ENCODE measurements at regions not wholly inside any gene's neighbourhood (a gene's known extent, or its start where the extent isn't known, plus 50 kb on each side); places are given as distances from the start of the nearest gene placed in this dataset.

DNA sequence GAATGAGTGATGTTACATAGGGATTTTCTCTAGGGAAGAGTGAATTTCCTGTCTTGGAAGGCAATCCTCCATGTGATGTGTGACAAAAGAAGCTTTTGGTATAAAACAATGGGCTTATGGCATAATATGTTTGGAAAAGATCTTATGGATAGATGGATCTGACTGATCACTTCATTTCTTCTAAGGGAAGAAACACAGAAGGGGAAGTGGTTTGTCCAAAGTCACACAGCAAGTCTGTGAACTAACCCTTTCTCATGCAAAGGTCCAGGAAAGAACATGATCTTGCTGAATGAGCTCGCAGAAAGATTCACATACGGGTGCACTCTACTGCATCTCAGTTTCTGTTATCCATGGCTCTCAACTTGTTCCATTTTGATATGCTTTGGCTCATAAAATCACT, 575.9 kb upstream of the JAG1 start:
- no peak overlapping the region for H3K27ac ChIP-seq
- intact Hi-C loops (cut with micrococcal nuclease; ENCODE audit: unreplicated experiment): no loop called here
- no peak overlapping the region for H2AFZ ChIP-seq
- H3K4me2 ChIP-seq: no peak overlapping the region
- no peak for DNase-seq
- H3K9me2 ChIP-seq (ENCODE audit: insufficient read depth): peaks cover 5% of the 10 kb centered on the region; the same call in 1 of the 2 replicates
- no peaks in the 10 kb centered on the region for H3K4me1 ChIP-seq (replicated peaks; ENCODE audit: insufficient read depth)
- H3F3A ChIP-seq (ENCODE audit: insufficient read depth, low read depth): no peaks in the 10 kb centered on the region
- POLR2A ChIA-PET (ENCODE audit: unreplicated experiment): interaction anchor here (0.5 kb wide), 1 partner anchor 1270 kb away, joined by 11 read pairs; no protein-coding TSS in a partner anchor
- no peak overlapping the region for H3K4me3 ChIP-seq
- CTCF ChIA-PET: interaction anchor here (0.5 kb wide), 1 partner anchor 1843 kb away, joined by 3 read pairs; no protein-coding TSS in a partner anchor
- H3K27me3 ChIP-seq (ENCODE audit: insufficient read depth, low read depth): no peaks in the 10 kb centered on the region
- H4K20me1 ChIP-seq (ENCODE audit: insufficient read depth): no peaks in the 10 kb centered on the region
- H3K9me3 ChIP-seq (ENCODE audit: insufficient read depth, low read depth): peaks cover 7% of the 10 kb centered on the region
- H3K36me3 ChIP-seq (ENCODE audit: low read depth): no peaks in the 10 kb centered on the region
- H3K79me2 ChIP-seq (ENCODE audit: low read depth): no peaks in the 10 kb centered on the region
- TF ChIP-seq, protein P1, sequence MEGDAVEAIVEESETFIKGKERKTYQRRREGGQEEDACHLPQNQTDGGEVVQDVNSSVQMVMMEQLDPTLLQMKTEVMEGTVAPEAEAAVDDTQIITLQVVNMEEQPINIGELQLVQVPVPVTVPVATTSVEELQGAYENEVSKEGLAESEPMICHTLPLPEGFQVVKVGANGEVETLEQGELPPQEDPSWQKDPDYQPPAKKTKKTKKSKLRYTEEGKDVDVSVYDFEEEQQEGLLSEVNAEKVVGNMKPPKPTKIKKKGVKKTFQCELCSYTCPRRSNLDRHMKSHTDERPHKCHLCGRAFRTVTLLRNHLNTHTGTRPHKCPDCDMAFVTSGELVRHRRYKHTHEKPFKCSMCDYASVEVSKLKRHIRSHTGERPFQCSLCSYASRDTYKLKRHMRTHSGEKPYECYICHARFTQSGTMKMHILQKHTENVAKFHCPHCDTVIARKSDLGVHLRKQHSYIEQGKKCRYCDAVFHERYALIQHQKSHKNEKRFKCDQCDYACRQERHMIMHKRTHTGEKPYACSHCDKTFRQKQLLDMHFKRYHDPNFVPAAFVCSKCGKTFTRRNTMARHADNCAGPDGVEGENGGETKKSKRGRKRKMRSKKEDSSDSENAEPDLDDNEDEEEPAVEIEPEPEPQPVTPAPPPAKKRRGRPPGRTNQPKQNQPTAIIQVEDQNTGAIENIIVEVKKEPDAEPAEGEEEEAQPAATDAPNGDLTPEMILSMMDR (conservative IDR thresholded peaks at IDR 0.05): no peak
- no peak for TF ChIP-seq EZH2 (IDR thresholded peaks at IDR 0.05; ENCODE audit: low read depth)
- BruUV-seq (replicated peaks): no TSS peak

DNA sequence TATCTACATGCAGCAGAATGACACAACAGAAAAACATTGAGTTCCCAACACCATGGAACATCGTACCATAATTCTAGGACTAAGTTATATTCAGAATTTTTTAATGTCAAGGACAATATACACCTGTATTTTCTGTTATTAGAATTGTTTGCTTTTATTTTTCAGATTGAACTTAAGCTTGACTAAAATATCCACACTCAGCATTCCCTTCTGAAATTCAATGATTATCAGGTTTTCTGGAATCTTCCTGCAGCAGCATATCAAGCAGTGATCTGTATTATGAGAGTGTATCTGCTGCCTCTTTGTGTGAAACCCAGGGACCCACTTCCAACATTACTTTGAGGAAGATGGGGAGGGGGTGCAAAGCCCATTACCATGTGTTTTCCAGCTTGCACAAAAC, 578.6 kb upstream of the JAG1 start:
- intact Hi-C loops (cut with micrococcal nuclease; ENCODE audit: unreplicated experiment): no loop called here
- H2AFZ ChIP-seq: no peak overlapping the region
- H3K4me3 ChIP-seq: no peak overlapping the region
- no peaks in the 10 kb centered on the region for H3F3A ChIP-seq (ENCODE audit: insufficient read depth, low read depth)
- no peak for TF ChIP-seq EZH2 (IDR thresholded peaks at IDR 0.05; ENCODE audit: low read depth)
- TF ChIP-seq, protein P1 (conservative IDR thresholded peaks at IDR 0.05): no peak
- BruUV-seq (replicated peaks): no TSS peak
- H3K27me3 ChIP-seq (ENCODE audit: insufficient read depth, low read depth): no peaks in the 10 kb centered on the region
- H3K4me2 ChIP-seq: no peak overlapping the region
- H3K79me2 ChIP-seq (ENCODE audit: low read depth): no peaks in the 10 kb centered on the region
- H3K9me2 ChIP-seq (ENCODE audit: insufficient read depth): peaks cover 5% of the 10 kb centered on the region; the same call in 1 of the 2 replicates
- no peaks in the 10 kb centered on the region for H4K20me1 ChIP-seq (ENCODE audit: insufficient read depth)
- ChIA-PET POLR2A (ENCODE audit: unreplicated experiment) (no interaction called here), CTCF (no interaction called here)
- peaks cover 13% of the 10 kb centered on the region for H3K9me3 ChIP-seq (ENCODE audit: insufficient read depth, low read depth)
- DNase-seq: no peak
- no peaks in the 10 kb centered on the region for H3K4me1 ChIP-seq (replicated peaks; ENCODE audit: insufficient read depth)
- no peak overlapping the region for H3K27ac ChIP-seq
- H3K36me3 ChIP-seq (ENCODE audit: low read depth): no peaks in the 10 kb centered on the region

DNA sequence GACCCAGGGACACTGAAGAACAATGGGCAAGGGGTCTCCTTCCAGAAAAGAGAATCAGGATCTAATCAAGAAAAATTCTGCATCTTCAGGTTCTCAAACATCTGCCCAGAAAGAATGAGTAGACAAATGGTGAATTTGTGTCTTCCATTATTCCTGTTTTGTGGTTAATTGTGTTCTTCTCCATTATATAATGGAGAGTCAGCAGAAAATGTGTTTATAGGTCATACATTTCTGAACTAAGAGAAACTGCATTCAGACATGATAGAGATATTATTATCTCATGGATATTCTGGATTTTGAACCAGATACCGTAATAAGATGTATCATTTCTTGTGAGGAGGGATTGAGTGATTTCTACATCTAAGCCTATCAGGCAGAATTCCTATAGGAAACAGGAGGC, 581.7 kb upstream of the JAG1 start:
- no peak for DNase-seq
- no peaks in the 10 kb centered on the region for H3K36me3 ChIP-seq (ENCODE audit: low read depth)
- intact Hi-C loops (cut with micrococcal nuclease; ENCODE audit: unreplicated experiment): no loop called here
- H3K27ac ChIP-seq: no peak overlapping the region
- no peaks in the 10 kb centered on the region for H4K20me1 ChIP-seq (ENCODE audit: insufficient read depth)
- peaks cover 5% of the 10 kb centered on the region; the same call in 1 of the 2 replicates for H3K9me2 ChIP-seq (ENCODE audit: insufficient read depth)
- H3K4me1 ChIP-seq (replicated peaks; ENCODE audit: insufficient read depth): no peaks in the 10 kb centered on the region
- ChIA-PET CTCF (no interaction called here), POLR2A (ENCODE audit: unreplicated experiment) (interaction anchor here (0.7 kb wide), 1 partner anchor 596 kb away, joined by 7 read pairs; no protein-coding TSS in a partner anchor)
- H3K79me2 ChIP-seq (ENCODE audit: low read depth): no peaks in the 10 kb centered on the region
- H3K27me3 ChIP-seq (ENCODE audit: insufficient read depth, low read depth): no peaks in the 10 kb centered on the region
- peaks cover 13% of the 10 kb centered on the region for H3K9me3 ChIP-seq (ENCODE audit: insufficient read depth, low read depth)
- no peak overlapping the region for H3K4me2 ChIP-seq
- TF ChIP-seq, protein P1 (conservative IDR thresholded peaks at IDR 0.05): no peak
- no peak for TF ChIP-seq EZH2 (IDR thresholded peaks at IDR 0.05; ENCODE audit: low read depth)
- no peaks in the 10 kb centered on the region for H3F3A ChIP-seq (ENCODE audit: insufficient read depth, low read depth)
- no peak overlapping the region for H3K4me3 ChIP-seq
- no peak overlapping the region for H2AFZ ChIP-seq
- no TSS peak for BruUV-seq (replicated peaks)
